Activated T-cell treated with anti-CD3 and anti-CD28 coated beads, Interleukin-2, amount 50 U/mL, for 4 hours (primary cell): ENCODE measurements at regions not wholly inside any gene's neighbourhood (a gene's known extent, or its start where the extent isn't known, plus 50 kb on each side); places are given as distances from the start of the nearest gene placed in this dataset.

ENCODE experiments used
- ATAC-seq, 2 donors: fragments of 200-7000 bp; cut with Tn5 transposase; one replicate each; pipeline ENCODE4 v1.10.0; 2021
- DNase-seq: peaks from one replicate; pipeline ENCODE4 v3.0.0-alpha.2; 2020
- H3K27me3 Mint-ChIP-seq: one replicate; pipeline ENCODE4 v1.8.0; 2021; ENCODE audit warnings: low read depth, mixed read lengths
- H3K36me3 Mint-ChIP-seq: one replicate; pipeline ENCODE4 v1.8.0; 2022; ENCODE audit warnings: mixed read lengths; ENCODE audit not compliant: insufficient read depth
- H3K4me1 Mint-ChIP-seq: one replicate; pipeline ENCODE4 v1.8.0; 2021; ENCODE audit warnings: low read depth, mixed read lengths
- H3K4me3 Mint-ChIP-seq: one replicate; pipeline ENCODE4 v1.8.0; 2021; ENCODE audit warnings: mild to moderate bottlenecking, moderate library complexity, mixed read lengths
- H3K9me3 Mint-ChIP-seq: one replicate; pipeline ENCODE4 v1.8.0; 2021; ENCODE audit warnings: mixed read lengths

DNA sequence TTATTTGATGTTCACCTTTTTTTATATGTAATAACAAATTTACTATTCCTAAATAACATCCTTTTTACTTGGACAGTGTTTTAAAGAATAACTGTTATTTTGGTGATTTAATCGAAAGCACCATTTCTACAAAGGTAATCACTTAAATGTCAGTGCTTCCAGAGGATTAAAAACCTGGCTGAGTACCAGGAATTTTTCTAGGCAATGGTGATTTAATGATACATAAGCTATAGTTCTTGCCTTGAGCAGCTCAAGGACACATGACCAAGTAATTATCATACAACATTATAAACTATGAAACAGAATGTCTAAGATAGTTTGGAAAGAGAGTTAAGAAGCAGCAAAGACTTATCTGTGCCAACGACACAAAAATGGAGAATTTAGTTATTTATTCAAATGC lies 1291.9 kb upstream of the TENM3 start:
- H3K9me3 Mint-ChIP-seq: no peaks in the 10 kb centered on the region
- H3K27me3 Mint-ChIP-seq: no peaks in the 10 kb centered on the region
- H3K36me3 Mint-ChIP-seq: no peaks in the 10 kb centered on the region
- H3K4me3 Mint-ChIP-seq: no peak overlapping the region
- H3K4me1 Mint-ChIP-seq: no peaks in the 10 kb centered on the region
- ATAC-seq (no peak), DNase-seq (no peak)

DNA sequence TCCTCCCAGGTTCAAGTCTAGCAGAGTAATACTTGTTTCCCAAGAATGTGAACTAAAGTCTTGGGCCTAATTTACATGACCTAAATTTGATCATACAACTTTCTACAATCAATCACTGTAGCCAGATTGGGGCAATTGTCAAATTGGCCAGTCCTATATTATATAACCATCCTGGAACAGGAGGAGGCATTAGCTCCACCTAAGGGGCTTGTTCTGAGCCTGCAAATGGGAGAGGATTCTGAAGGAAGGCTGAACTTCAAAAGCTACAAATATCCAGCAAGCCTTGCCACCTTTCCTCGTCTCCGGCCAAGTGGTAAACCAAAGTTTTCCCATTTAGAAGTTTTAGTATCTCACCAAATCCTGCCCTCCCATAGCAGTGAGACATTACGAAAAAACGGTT lies 1289.6 kb upstream of the TENM3 start:
- Mint-ChIP-seq H3K27me3 (no peaks in the 10 kb centered on the region), H3K36me3 (no peaks in the 10 kb centered on the region), H3K9me3 (no peaks in the 10 kb centered on the region), H3K4me3 (no peak overlapping the region), H3K4me1 (no peaks in the 10 kb centered on the region)
- no peak for ATAC-seq
- DNase-seq: no peak

DNA sequence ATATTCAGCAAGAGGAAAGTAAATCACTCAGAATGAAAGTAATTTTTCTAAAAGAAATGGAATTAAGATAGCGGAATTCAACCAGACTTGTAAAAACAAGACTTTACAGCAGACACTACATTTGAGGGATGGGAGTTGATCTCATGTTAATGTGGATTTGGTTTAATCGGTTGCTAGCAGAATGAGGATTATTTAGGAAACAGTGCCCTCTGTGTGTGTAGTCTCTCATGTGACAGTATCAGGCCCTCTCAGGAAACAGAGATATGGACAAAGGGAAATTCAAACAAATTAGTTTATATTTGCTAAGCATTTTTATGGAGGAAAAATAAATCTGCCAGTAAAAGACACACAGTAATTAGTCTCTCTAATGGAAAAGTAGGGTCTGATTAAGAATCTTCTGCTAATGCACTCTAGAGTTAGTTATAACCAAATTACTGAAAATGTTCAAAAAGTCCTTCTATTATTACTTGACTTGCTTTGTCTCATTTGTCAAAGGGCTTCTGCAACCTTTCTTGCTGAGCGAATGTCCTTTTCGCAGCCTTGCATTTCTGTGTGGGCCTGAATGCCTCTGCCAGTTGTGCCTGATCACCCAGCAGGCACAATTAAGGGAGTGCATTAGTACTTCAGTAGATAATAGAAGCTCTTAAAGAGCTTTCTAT lies 1282.3 kb upstream of the TENM3 start:
- no peaks in the 10 kb centered on the region for H3K4me1 Mint-ChIP-seq
- peaks cover 3% of the 10 kb centered on the region for H3K9me3 Mint-ChIP-seq
- no peaks in the 10 kb centered on the region for H3K27me3 Mint-ChIP-seq
- no peak overlapping the region for H3K4me3 Mint-ChIP-seq
- H3K36me3 Mint-ChIP-seq: no peaks in the 10 kb centered on the region
- DNase-seq: no peak
- no peak for ATAC-seq

DNA sequence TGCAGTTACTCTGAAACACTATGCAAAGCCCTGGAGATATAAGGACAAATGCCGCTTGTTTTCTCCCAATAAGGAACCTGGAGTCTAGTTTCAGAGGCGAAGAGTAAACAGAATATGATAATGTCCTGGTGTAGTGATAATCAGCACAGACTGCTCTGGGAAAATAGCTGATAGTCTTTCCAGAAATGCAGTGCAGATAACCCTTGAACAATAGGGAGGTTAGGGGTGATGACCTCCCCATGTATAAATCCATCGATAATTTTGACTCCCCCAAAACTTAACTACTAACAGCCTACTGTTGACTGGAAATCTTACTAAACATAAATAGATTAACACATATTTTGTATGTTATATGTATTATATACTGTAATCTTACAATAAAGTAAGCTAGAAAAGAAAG lies 1280.9 kb upstream of the TENM3 start:
- H3K36me3 Mint-ChIP-seq: no peaks in the 10 kb centered on the region
- no peak overlapping the region for H3K4me3 Mint-ChIP-seq
- ATAC-seq: no peak
- H3K4me1 Mint-ChIP-seq: no peaks in the 10 kb centered on the region
- DNase-seq: no peak
- peaks cover 3% of the 10 kb centered on the region for H3K9me3 Mint-ChIP-seq
- no peaks in the 10 kb centered on the region for H3K27me3 Mint-ChIP-seq

DNA sequence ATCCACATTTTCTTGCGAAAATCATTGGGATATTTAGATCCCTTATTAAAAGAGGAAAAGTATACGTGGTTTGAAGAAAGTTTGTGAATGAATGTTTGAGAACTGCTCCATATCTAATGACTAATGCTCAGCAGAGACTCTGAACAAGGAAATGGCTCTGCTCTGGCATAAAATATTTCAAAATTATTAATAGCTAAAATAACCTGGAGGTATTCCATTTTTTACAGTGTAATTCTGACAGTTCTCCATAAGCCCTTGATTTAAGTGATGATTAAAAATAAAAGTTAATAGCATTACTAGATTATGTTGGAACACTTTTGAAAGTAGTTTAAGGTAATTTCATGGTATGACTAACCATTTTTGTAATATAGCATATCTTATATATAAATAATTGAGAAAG lies 1276.9 kb upstream of the TENM3 start:
- H3K4me3 Mint-ChIP-seq: no peak overlapping the region
- ATAC-seq (no peak), DNase-seq (no peak)
- H3K36me3 Mint-ChIP-seq: no peaks in the 10 kb centered on the region
- no peaks in the 10 kb centered on the region for H3K4me1 Mint-ChIP-seq
- H3K9me3 Mint-ChIP-seq: peaks cover 3% of the 10 kb centered on the region
- H3K27me3 Mint-ChIP-seq: no peaks in the 10 kb centered on the region

DNA sequence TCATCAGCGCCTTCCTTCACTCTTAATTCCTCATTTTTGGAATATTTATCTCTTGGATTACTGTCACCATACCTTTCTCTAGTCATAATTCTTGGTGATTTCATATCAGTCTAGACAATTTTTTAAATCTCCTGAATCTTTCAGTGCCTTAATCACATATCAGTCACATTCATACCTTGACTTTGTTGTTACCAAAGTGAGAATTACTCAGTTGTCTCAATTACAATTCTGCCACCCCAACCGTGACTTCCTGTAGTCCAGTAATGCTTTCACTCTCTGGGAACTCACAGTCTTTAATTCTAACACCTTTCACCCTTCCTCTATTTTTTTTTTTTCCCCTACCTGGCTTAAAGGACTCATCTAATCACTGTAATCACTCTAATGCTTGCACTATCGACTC lies 1275.3 kb upstream of the TENM3 start:
- Mint-ChIP-seq H3K4me3 (no peak overlapping the region), H3K9me3 (peaks cover 3% of the 10 kb centered on the region), H3K36me3 (no peaks in the 10 kb centered on the region), H3K27me3 (no peaks in the 10 kb centered on the region), H3K4me1 (no peaks in the 10 kb centered on the region)
- DNase-seq (no peak), ATAC-seq (no peak)

DNA sequence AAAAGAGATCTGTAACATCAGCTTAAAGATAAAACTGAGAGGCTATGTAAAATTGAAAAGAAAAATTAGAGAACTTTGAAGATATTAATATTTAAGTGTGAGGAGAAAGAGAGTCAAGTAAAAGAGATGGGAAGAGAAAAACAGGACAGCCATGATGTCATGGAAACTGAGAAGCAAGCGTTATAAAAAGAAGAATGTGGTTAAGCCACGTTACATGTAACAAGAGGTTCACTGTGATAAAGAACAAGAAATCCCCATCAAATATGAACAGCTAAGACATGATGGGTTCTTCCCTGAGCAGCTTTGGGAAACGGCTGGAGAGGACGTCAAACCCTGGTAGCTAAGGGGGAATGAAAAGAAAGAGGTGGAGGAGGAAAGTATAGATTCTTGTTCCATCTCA lies 1269.3 kb upstream of the TENM3 start:
- H3K27me3 Mint-ChIP-seq: no peaks in the 10 kb centered on the region
- H3K36me3 Mint-ChIP-seq: no peaks in the 10 kb centered on the region
- H3K4me1 Mint-ChIP-seq: no peaks in the 10 kb centered on the region
- no peak for ATAC-seq
- DNase-seq: no peak
- H3K9me3 Mint-ChIP-seq: no peaks in the 10 kb centered on the region
- no peak overlapping the region for H3K4me3 Mint-ChIP-seq

DNA sequence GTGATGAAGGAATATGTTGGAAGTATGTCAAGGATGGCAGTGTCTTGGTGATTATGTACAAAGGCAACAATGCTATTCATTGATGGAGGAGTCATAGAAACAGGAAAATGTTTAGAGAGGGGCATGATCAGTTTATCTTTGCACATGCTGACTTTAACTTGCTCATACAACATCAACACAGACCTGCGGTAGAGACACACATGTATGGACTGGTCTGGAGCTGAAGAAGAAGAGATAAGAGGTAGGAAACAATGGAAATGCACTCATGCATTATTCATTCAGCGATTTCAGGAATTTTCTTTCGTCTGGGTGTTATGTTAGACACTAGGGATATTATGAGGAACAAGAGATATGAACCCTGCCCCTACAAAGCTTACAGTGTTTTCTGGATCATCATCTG lies 1252.3 kb upstream of the TENM3 start:
- no peak for DNase-seq
- Mint-ChIP-seq H3K27me3 (no peaks in the 10 kb centered on the region), H3K36me3 (no peaks in the 10 kb centered on the region), H3K9me3 (peaks cover 4% of the 10 kb centered on the region), H3K4me1 (no peaks in the 10 kb centered on the region), H3K4me3 (no peak overlapping the region)
- ATAC-seq: no peak

DNA sequence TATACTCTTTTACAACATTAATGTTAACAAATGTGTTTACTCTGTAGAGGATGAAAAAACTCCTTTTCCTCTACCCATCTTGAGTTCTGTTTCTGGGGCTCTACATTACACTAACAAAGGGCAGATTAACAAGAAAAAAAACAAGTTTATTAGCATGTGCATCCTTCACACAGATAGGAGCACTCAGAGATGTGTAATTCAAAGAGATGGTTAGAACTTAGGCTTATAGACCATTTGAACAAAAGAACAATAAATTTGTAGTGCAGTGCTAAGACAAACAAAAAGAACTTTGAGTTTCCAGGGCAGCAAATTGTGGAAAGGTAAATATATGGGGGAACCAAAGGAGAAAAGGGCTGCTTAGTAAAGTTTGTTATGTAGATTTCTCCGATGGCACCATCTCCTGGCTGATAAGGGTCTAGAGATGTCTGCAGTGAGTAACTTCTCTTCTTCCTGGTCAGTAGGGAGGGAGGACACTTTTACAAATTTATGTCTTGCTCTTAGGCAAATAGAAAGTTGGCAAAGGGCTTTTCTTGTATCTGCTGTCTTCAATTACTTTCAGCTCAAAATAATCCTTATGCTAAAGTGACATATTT lies 1249.9 kb upstream of the TENM3 start:
- ATAC-seq: no peak
- peaks cover 4% of the 10 kb centered on the region for H3K9me3 Mint-ChIP-seq
- H3K4me3 Mint-ChIP-seq: no peak overlapping the region
- H3K36me3 Mint-ChIP-seq: no peaks in the 10 kb centered on the region
- no peaks in the 10 kb centered on the region for H3K27me3 Mint-ChIP-seq
- no peaks in the 10 kb centered on the region for H3K4me1 Mint-ChIP-seq
- no peak for DNase-seq

DNA sequence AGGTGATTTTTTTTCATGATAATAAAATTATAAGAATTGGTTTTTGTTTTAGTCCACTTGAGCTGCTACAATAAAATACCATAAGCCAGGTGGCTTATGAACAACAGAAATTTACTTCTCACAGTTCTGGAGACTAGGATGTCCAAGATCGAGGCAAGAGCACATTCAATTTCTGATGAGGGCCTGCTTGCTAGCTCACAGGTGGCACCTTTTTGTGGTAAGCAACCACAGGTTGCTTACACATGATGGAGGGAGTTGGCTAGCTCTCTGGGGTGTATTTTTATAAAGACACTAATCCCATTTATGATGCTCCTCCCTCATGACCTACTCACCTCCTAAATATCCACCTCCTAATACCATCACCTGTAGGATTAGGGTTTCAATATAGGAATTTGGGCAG lies 1248.5 kb upstream of the TENM3 start:
- Mint-ChIP-seq H3K27me3 (no peaks in the 10 kb centered on the region), H3K4me1 (no peaks in the 10 kb centered on the region), H3K36me3 (no peaks in the 10 kb centered on the region), H3K9me3 (peaks cover 6% of the 10 kb centered on the region), H3K4me3 (no peak overlapping the region)
- ATAC-seq: no peak
- no peak for DNase-seq

DNA sequence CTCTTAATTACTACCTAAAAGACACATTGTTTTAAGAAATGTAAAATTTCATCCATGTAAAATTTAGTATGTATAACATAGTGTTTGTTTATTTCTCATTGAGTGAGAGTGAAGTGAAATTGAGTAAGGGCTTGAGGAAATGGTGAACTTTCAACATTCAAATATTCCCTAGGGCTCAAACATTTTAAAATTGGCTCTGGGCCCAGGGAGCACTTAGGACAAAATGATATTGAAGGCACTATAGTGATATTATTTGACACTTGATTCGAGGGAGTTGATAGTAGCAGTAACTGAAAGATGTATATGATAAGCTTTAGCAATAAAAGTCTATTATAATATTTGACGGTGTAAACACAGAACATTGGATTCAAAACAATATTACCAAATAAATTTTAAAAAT lies 1244.0 kb upstream of the TENM3 start:
- Mint-ChIP-seq H3K4me1 (no peaks in the 10 kb centered on the region), H3K36me3 (no peaks in the 10 kb centered on the region), H3K27me3 (no peaks in the 10 kb centered on the region), H3K9me3 (peaks cover 11% of the 10 kb centered on the region), H3K4me3 (no peak overlapping the region)
- DNase-seq (no peak), ATAC-seq (no peak)

DNA sequence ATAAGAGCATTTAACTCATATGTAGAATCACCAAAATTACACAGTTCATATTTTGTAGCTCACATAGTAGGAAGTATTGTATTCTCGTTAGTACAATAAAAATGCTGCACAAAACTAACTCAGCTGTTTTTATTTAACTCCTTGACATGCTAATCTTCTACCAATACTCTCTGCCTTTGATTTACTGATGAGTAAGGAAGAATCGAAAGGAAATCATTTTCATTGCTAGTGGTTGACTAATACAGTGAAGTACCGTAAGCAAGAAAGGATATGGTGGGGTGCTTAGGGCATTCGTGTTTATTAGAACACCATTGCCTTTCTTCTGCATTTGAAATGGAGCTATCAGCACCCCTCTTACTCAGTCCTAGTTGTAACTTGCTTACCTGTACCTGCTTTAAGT lies 1239.1 kb upstream of the TENM3 start:
- Mint-ChIP-seq H3K4me3 (no peak overlapping the region), H3K36me3 (no peaks in the 10 kb centered on the region), H3K9me3 (peaks cover 13% of the 10 kb centered on the region), H3K27me3 (no peaks in the 10 kb centered on the region), H3K4me1 (no peaks in the 10 kb centered on the region)
- DNase-seq: no peak
- no peak for ATAC-seq

DNA sequence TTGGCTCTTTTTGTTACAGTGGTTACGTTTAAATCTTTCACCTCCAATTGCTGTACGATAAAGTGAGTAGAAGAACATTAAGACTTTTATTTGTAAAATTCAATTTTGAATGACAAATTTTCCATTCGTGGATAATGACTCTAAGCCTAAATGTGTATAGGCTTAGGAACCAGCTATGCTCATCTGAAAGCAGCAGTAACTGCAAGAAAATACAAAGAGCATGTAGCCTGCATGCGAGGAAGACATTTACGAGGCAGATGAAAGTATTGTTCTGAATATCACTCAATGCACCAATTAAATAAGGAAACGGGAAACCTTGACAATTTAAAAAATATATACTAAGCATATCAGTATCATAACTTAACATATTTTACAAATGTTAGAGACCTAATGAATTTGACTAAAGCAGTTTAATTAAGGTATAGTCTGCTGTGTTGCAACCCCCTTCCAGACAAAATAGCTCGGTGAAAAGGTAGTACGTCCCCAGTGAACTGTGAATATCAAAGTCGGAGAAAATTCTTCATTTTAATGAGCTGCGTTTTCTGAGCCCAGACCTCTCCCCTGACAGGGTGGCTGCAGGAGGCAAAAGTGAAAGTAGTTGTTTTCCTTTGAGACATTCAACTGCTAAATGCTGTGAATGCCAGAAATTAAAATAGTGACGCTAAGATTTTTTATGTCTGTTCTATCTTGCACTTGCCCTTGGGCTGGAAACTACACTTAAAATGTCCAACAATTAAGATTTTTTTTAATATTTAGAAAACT lies 1236.5 kb upstream of the TENM3 start:
- Mint-ChIP-seq H3K4me1 (no peaks in the 10 kb centered on the region), H3K27me3 (no peaks in the 10 kb centered on the region), H3K4me3 (no peak overlapping the region), H3K9me3 (peaks cover 13% of the 10 kb centered on the region), H3K36me3 (no peaks in the 10 kb centered on the region)
- no peak for ATAC-seq
- DNase-seq: no peak

DNA sequence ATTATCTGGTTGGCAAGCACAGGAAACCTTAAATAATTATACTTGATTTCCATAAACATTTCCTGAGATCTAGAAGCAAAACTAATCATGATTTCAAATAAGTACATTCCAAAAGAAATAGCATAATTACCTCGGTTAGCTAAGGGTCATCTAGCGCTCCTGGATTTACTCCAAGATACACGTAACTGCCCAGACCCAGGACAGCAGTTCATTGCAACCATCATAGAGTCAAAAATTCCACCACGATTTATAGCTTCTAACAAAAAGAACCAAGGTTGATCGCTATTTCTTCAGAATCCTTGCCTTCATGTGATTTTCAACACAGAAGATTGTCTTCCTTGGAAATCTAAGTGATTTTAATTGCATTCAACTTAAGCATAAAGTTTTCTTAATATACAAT lies 1235.5 kb upstream of the TENM3 start:
- no peak overlapping the region for H3K4me3 Mint-ChIP-seq
- DNase-seq (no peak), ATAC-seq (no peak)
- no peaks in the 10 kb centered on the region for H3K4me1 Mint-ChIP-seq
- no peaks in the 10 kb centered on the region for H3K36me3 Mint-ChIP-seq
- H3K27me3 Mint-ChIP-seq: no peaks in the 10 kb centered on the region
- peaks cover 13% of the 10 kb centered on the region for H3K9me3 Mint-ChIP-seq

DNA sequence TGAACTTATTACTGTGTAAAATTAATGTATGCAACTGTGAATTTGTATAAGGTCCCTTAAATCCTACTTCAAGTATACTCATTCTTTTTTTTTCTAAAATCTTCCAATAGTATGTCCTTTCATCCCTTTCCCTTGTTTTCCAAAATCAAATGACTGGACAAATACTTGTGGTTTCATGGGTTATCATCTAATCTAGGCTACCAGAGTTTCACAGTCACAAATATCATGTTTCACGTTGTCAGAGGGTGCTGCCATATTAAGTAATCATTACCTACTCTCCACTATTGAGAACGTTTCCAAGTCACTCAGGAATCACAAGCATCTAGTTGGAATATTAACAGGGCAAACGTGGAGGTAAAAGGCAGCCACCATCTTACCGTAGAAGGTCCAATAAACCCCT lies 1235.0 kb upstream of the TENM3 start:
- Mint-ChIP-seq H3K4me3 (no peak overlapping the region), H3K27me3 (no peaks in the 10 kb centered on the region), H3K9me3 (peaks cover 17% of the 10 kb centered on the region), H3K4me1 (no peaks in the 10 kb centered on the region), H3K36me3 (no peaks in the 10 kb centered on the region)
- no peak for DNase-seq
- no peak for ATAC-seq
